Right atrium auricular region (tissue), 2 donors: ENCODE measurements at regions not wholly inside any gene's neighbourhood (a gene's known extent, or its start where the extent isn't known, plus 50 kb on each side); places are given as distances from the start of the nearest gene placed in this dataset.

Source experiments
- DNase-seq: peaks from one replicate; pipeline ENCODE4 v3.0.0-alpha.2; 2019; ENCODE audit warnings: low spot score
- H3K27ac ChIP-seq, 2 donors: fragments of 200-600 bp; sonication (generic); 1 replicate in 1 of 2; 2 replicates in 1 of 2; pipeline ENCODE4 v1.5.1; 2016 to 2019
- H3K27me3 ChIP-seq, 2 donors: fragments of 200-600 bp; sonication (generic); one replicate each; pipeline versions ENCODE4 v1.5.1 to v1.6.0; 2017 to 2019
- H3K36me3 ChIP-seq: fragments of 200-600 bp; sonication (generic); one replicate; pipeline ENCODE4 v1.5.1; 2016
- H3K4me1 ChIP-seq, 2 donors: fragments of 200-600 bp; sonication (generic); one replicate each; pipeline versions ENCODE4 v1.5.1 to v1.6.0; 2017 to 2019
- H3K4me3 ChIP-seq, 2 donors: fragments of 200-600 bp; sonication (generic); 1 replicate in 1 of 2; 2 replicates in 1 of 2; pipeline ENCODE4 v1.5.1; 2017 to 2019; ENCODE audit warnings: mild to moderate bottlenecking in 1 of 2, moderate library complexity in 1 of 2
- H3K9me3 ChIP-seq, 2 donors: fragments of 200-600 bp; sonication (generic); one replicate each; pipeline ENCODE4 v1.5.1; 2019
- TF ChIP-seq, protein P1 (sequence below), 2 donors: fragments of 200-600 bp; sonication (generic); IDR thresholded peaks; one replicate each; pipeline ENCODE4 v1.5.1; 2019; ENCODE audit warnings: antibody characterized with exemption in 2 of 2

DNA sequence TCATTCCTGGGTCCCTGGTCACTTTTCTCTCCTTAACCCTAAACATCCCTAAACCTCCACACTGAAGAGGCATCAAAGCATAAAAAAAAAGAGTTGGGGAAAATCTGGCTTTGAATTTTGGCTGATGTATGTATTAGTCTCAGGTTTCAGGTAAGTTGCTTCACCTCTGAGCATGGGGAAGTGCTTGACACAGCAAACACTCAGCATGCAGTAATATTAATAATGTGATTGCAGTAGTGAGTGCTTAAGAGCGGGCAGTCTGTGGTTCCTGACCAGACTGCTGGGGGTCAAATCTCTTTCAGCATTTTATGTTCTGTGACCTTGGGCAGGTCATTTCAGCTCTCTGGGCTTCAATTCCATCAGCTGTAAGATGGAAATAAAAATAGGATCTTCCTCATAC, 467.9 kb downstream of the SOX2 start:
- no peaks in the 10 kb centered on the region for H3K9me3 ChIP-seq
- no peaks in the 10 kb centered on the region for H3K27me3 ChIP-seq
- H3K4me1 ChIP-seq, result no peaks in the 10 kb centered on the region
- H3K36me3 ChIP-seq, result no peaks in the 10 kb centered on the region
- TF ChIP-seq, protein P1, sequence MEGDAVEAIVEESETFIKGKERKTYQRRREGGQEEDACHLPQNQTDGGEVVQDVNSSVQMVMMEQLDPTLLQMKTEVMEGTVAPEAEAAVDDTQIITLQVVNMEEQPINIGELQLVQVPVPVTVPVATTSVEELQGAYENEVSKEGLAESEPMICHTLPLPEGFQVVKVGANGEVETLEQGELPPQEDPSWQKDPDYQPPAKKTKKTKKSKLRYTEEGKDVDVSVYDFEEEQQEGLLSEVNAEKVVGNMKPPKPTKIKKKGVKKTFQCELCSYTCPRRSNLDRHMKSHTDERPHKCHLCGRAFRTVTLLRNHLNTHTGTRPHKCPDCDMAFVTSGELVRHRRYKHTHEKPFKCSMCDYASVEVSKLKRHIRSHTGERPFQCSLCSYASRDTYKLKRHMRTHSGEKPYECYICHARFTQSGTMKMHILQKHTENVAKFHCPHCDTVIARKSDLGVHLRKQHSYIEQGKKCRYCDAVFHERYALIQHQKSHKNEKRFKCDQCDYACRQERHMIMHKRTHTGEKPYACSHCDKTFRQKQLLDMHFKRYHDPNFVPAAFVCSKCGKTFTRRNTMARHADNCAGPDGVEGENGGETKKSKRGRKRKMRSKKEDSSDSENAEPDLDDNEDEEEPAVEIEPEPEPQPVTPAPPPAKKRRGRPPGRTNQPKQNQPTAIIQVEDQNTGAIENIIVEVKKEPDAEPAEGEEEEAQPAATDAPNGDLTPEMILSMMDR (IDR thresholded peaks at IDR 0.05), result no peak
- no peak for DNase-seq
- no peak overlapping the region for H3K4me3 ChIP-seq
- no peak overlapping the region for H3K27ac ChIP-seq

DNA sequence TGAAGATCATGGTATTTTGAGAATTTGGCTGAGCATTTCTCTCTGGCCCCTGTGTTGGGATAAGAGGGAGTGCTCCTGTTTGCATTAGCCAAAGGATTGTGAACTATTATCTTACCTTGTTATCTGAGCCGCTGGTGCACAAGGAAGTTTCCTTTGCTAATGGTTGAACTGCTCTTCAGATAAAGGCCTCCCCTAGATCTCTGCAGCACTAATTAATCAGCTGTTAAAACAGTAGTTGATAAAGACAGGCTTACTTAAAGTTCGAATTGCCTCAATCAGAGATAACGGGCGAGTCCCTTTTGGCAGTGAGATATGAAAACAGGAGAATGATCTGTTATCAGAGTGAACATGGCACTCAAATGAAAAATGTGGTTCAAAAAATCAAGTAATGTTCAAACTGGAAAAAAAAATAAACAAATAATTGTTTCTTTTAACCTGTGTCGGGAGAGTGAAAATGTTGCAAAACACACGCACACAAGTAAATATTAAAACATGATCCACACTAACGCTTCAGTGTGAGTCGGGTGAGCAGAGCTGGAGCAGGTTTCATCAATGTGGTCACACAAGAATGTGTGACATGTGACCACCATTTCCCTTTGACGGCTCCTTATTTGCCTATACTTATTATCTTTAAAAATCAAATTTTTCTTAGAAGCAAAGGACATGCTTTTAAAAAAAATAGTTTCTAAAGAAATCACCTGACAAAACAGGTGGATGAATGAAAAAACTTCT, 469.1 kb downstream of the SOX2 start:
- H3K4me3 ChIP-seq, result no peak overlapping the region
- H3K27me3 ChIP-seq, result no peaks in the 10 kb centered on the region
- no peaks in the 10 kb centered on the region for H3K36me3 ChIP-seq
- no peak for DNase-seq
- TF ChIP-seq, protein P1 (IDR thresholded peaks at IDR 0.05), result no peak
- H3K4me1 ChIP-seq, result no peaks in the 10 kb centered on the region
- no peaks in the 10 kb centered on the region for H3K9me3 ChIP-seq
- H3K27ac ChIP-seq, result no peak overlapping the region

DNA sequence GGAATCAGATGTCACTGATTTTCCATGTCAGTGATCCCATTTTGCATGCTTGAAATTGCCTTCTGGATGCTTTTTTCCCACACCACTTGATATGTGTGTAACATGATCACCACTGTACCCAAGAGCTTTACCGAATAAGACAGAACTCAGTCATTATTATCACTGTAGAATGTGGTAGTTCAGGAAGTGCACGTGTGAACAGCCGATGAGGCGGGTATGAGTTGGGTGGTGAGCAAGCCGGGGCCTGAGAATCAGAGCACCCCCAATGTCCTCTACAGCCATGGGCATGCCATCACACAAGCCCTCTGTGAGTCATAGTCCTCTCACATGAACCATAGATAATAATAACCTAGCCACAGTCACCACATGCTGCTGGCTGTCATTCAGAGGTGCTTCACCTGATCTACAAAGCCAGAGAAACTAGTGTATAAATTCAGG, 470.8 kb downstream of the SOX2 start:
- H3K4me1 ChIP-seq, result no peaks in the 10 kb centered on the region
- no peak overlapping the region for H3K27ac ChIP-seq
- DNase-seq, result no peak
- no peaks in the 10 kb centered on the region for H3K36me3 ChIP-seq
- H3K9me3 ChIP-seq, result no peaks in the 10 kb centered on the region
- TF ChIP-seq, protein P1 (IDR thresholded peaks at IDR 0.05), result no peak
- no peak overlapping the region for H3K4me3 ChIP-seq
- H3K27me3 ChIP-seq, result no peaks in the 10 kb centered on the region

DNA sequence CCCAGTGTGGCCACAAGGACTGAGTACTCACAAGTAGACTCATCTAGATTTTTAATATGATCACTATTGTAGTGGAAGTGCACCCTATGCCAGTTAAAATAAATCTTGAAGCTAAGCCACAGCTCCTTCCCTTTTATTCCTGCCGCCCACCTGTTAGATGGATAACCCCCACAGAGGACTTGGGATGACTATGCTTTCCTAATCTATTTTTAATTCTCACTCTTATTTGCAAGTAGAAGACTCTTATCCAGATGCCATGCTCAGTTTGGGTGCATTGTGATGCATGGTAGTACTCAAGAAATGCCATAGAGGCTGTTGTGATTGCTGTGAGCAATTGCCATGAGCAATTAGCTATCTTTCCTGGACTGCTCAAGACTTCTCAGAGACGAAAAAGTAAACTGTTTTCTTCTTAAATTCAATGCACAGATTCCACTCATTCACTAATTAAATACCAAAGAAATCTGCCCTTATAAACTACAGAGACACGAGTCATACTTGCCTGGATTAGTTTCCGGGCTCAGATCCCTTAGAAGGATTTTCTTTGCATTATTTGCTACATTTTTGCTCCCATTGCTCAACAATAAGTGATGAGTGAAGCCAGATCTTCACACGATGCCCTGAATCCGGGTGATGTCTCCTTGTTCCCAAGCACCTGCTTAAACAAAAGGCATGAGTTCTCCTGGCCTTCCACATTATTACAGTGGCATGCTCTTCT, 472.1 kb downstream of the SOX2 start:
- no peak overlapping the region for H3K4me3 ChIP-seq
- DNase-seq, result no peak
- no peaks in the 10 kb centered on the region for H3K36me3 ChIP-seq
- no peaks in the 10 kb centered on the region for H3K9me3 ChIP-seq
- no peaks in the 10 kb centered on the region for H3K4me1 ChIP-seq
- H3K27ac ChIP-seq, result no peak overlapping the region
- no peaks in the 10 kb centered on the region for H3K27me3 ChIP-seq
- TF ChIP-seq, protein P1 (IDR thresholded peaks at IDR 0.05), result no peak

DNA sequence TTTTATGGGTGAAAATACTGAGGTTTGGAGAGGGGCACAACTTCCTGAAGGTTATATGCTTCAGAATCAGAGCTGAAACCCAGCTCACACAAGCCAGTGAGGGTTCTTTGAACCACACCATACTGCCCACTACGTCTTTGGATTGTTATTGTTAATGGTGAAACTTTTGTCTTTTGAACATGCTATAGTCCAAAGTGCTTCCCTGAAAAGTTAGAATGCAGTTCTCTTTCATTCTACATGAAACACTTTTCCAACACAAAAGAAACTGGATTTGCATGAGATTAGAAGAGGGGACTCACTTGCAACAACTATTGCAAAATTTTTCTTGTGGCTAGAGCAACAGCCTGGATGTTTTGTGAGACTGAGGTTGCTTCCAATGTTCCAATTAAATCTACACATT, 473.6 kb downstream of the SOX2 start:
- Histone ChIP-seq H3K4me1 (no peaks in the 10 kb centered on the region), H3K36me3 (no peaks in the 10 kb centered on the region), H3K9me3 (no peaks in the 10 kb centered on the region), H3K27ac (no peak overlapping the region), H3K27me3 (no peaks in the 10 kb centered on the region), H3K4me3 (no peak overlapping the region)
- TF ChIP-seq, protein P1 (IDR thresholded peaks at IDR 0.05), result no peak
- no peak for DNase-seq
